HEK293 (cell line): ENCODE measurements at regions not wholly inside any gene's neighbourhood (a gene's known extent, or its start where the extent isn't known, plus 50 kb on each side); places are given as distances from the start of the nearest gene placed in this dataset.

Source experiments
- CTCF ChIA-PET: fragments of 350-600 bp; formaldehyde crosslinking; extraction: SDS; loops from one replicate; lab custom pipeline; 2021; ENCODE audit warnings: antibody characterized with exemption; lab: Yijun Ruan, JAX
- POLR2A ChIA-PET: fragments of 300-600 bp; formaldehyde crosslinking; extraction: SDS; loops from one replicate; lab custom pipeline; 2020; ENCODE audit warnings: antibody characterized with exemption, inconsistent platforms; lab: Yijun Ruan, JAX
- H3K27ac ChIP-seq: fragments of 200-500 bp; sonication (Bioruptor generic); 2 replicates; pipeline ENCODE4 v1.5.1; 2014; ENCODE audit warnings: low read depth, low read length, control low read depth, inconsistent platforms; ENCODE audit errors: extremely low read depth
- H3K36me3 ChIP-seq, 2 experiments: fragments of 200-500 bp in 1 of 2; sonication (Bioruptor generic) in 1 of 2; 1 replicate in 1 of 2; 2 replicates in 1 of 2; pipeline ENCODE4 v1.5.1; 2014 to 2017; ENCODE audit warnings: inconsistent platforms in 2 of 2, low read length in 2 of 2; ENCODE audit not compliant: control insufficient read depth in 2 of 2, insufficient read depth in 1 of 2
- H3K4me1 ChIP-seq: fragments of 200-500 bp; sonication (Bioruptor generic); 2 replicates; pipeline ENCODE4 v1.5.1; 2014; ENCODE audit warnings: mild to moderate bottlenecking, low read length, inconsistent platforms; ENCODE audit not compliant: control insufficient read depth, insufficient read depth
- H3K4me3 ChIP-seq: 2 replicates; pipeline ENCODE4 v1.5.1; 2011; ENCODE audit warnings: low read depth, mild to moderate bottlenecking, control low read depth, low read length, moderate library complexity
- H3K9me3 ChIP-seq: fragments of 200-500 bp; sonication (Bioruptor generic); 2 replicates; pipeline ENCODE4 v1.5.1; 2014; ENCODE audit warnings: low read depth, low read length, inconsistent platforms; ENCODE audit not compliant: control insufficient read depth, insufficient read depth
- HOXC10 ChIP-seq: sonication (generic); formaldehyde crosslinking; IDR thresholded peaks from 2 replicates; pipeline ENCODE4 v1.8.1; 2023; ENCODE audit warnings: mild to moderate bottlenecking, missing genetic modification reagents
- KLF17 ChIP-seq: fragments of 450-650 bp; formaldehyde crosslinking; IDR thresholded peaks from 2 replicates; pipeline ENCODE4 v1.5.1; 2016; ENCODE audit warnings: missing biosample characterization, missing genetic modification characterization
- KLF8 ChIP-seq: fragments of 450-650 bp; formaldehyde crosslinking; IDR thresholded peaks from 2 replicates; pipeline ENCODE4 v1.5.1; 2016; ENCODE audit warnings: missing biosample characterization, missing genetic modification characterization
- REPIN1 ChIP-seq: fragments of 450-650 bp; formaldehyde crosslinking; IDR thresholded peaks from 2 replicates; pipeline ENCODE4 v1.5.1; 2017; ENCODE audit warnings: missing biosample characterization, missing genetic modification characterization, low read depth
- SCRT1 ChIP-seq: fragments of 450-650 bp; formaldehyde crosslinking; IDR thresholded peaks from 2 replicates; pipeline ENCODE4 v1.5.1; 2016; ENCODE audit warnings: missing biosample characterization, missing genetic modification characterization, borderline replicate concordance
- ZBTB21 ChIP-seq: fragments of 450-650 bp; formaldehyde crosslinking; IDR thresholded peaks from 2 replicates; pipeline ENCODE4 v1.5.1; 2017; ENCODE audit warnings: missing biosample characterization, missing genetic modification characterization
- ZBTB26 ChIP-seq: fragments of 450-650 bp; formaldehyde crosslinking; optimal IDR thresholded peaks from 2 replicates; pipeline ENCODE3; 2016; ENCODE audit warnings: missing biosample characterization, mild to moderate bottlenecking, missing genetic modification characterization
- ZBTB44 ChIP-seq: fragments of 450-650 bp; IDR thresholded peaks from 2 replicates; pipeline ENCODE4 v1.5.1; 2018; ENCODE audit warnings: missing biosample characterization, mild to moderate bottlenecking, missing genetic modification characterization
- ZNF148 ChIP-seq: fragments of 450-650 bp; formaldehyde crosslinking; IDR thresholded peaks from 2 replicates; pipeline ENCODE4 v1.5.0; 2017; ENCODE audit warnings: missing biosample characterization, missing genetic modification characterization, borderline replicate concordance
- ZNF169 ChIP-seq: fragments of 450-650 bp; formaldehyde crosslinking; IDR thresholded peaks from 2 replicates; pipeline ENCODE4 v1.5.1; 2016; ENCODE audit warnings: missing biosample characterization, missing genetic modification characterization
- ZNF18 ChIP-seq: fragments of 450-650 bp; formaldehyde crosslinking; IDR thresholded peaks from 2 replicates; pipeline ENCODE4 v1.5.1; 2016; ENCODE audit warnings: missing biosample characterization, missing genetic modification characterization
- ZNF2 ChIP-seq: fragments of 450-650 bp; formaldehyde crosslinking; IDR thresholded peaks from 2 replicates; pipeline ENCODE4 v1.5.1; 2016; ENCODE audit warnings: missing biosample characterization, missing genetic modification characterization
- ZNF266 ChIP-seq: fragments of 450-650 bp; formaldehyde crosslinking; IDR thresholded peaks from 2 replicates; pipeline ENCODE4 v1.5.1; 2016; ENCODE audit warnings: missing biosample characterization, missing genetic modification characterization, low read depth
- ZNF518A ChIP-seq: fragments of 450-650 bp; formaldehyde crosslinking; conservative IDR thresholded peaks from 2 replicates; pipeline ENCODE4 v1.5.1; 2016; ENCODE audit warnings: low read depth, missing biosample characterization, missing genetic modification characterization
- ZNF610 ChIP-seq: fragments of 450-650 bp; formaldehyde crosslinking; IDR thresholded peaks from 2 replicates; pipeline ENCODE4 v1.5.1; 2016; ENCODE audit warnings: missing biosample characterization, missing genetic modification characterization, borderline replicate concordance
- ZNF621 ChIP-seq: fragments of 450-650 bp; formaldehyde crosslinking; IDR thresholded peaks from 2 replicates; pipeline ENCODE4 v1.5.1; 2017; ENCODE audit warnings: missing biosample characterization, missing genetic modification characterization
- ZNF629 ChIP-seq: fragments of 450-650 bp; formaldehyde crosslinking; IDR thresholded peaks from 2 replicates; pipeline ENCODE4 v1.5.1; 2017; ENCODE audit warnings: missing biosample characterization, missing genetic modification characterization
- ZNF76 ChIP-seq: fragments of 450-650 bp; formaldehyde crosslinking; IDR thresholded peaks from 2 replicates; pipeline ENCODE4; 2016; ENCODE audit warnings: low read depth, missing biosample characterization, missing genetic modification characterization, borderline replicate concordance
- ZNF837 ChIP-seq: fragments of 450-650 bp; formaldehyde crosslinking; IDR thresholded peaks from 2 replicates; pipeline ENCODE4 v1.5.1; 2016; ENCODE audit warnings: missing biosample characterization, missing genetic modification characterization

GRCh38 chr7:145978769-145979168 lies 137.8 kb upstream of the CNTNAP2 start:
- POLR2A ChIA-PET, result no interaction called here

GRCh38 chr7:145959981-145960380 lies 156.6 kb upstream of the CNTNAP2 start:
- Histone ChIP-seq H3K36me3 (no peaks in the 10 kb centered on the region), H3K4me1 (no peaks in the 10 kb centered on the region), H3K27ac (no peak overlapping the region), H3K9me3 (no peaks in the 10 kb centered on the region), H3K4me3 (no peak overlapping the region)
- CTCF ChIA-PET, result no interaction called here
- POLR2A ChIA-PET, result no interaction called here
- no peak for TF ChIP-seq ZNF629
- no peak for TF ChIP-seq ZNF148 (tag by site-specific recombination)
- TF ChIP-seq ZNF621 (tag by site-specific recombination), result no peak
- no peak for TF ChIP-seq ZNF266 (tag by site-specific recombination)
- TF ChIP-seq ZBTB21, result no peak
- no peak for TF ChIP-seq ZNF76 (tag by site-specific recombination)
- no peak for TF ChIP-seq ZNF610
- TF ChIP-seq ZNF518A (tag by site-specific recombination), result no peak
- TF ChIP-seq KLF8 (tag by site-specific recombination), result no peak

More at GRCh38 chr7:145978769-145979168, 137.8 kb upstream of the CNTNAP2 start:
- Histone ChIP-seq H3K4me3 (no peak overlapping the region), H3K27ac (no peak overlapping the region), H3K36me3 (no peaks in the 10 kb centered on the region), H3K4me1 (no peaks in the 10 kb centered on the region), H3K9me3 (no peaks in the 10 kb centered on the region)
- CTCF ChIA-PET, result no interaction called here
- TF ChIP-seq ZNF2 (tag by site-specific recombination), result no peak
- no peak for TF ChIP-seq ZNF18
- no peak for TF ChIP-seq ZNF169 (tag by site-specific recombination)
- TF ChIP-seq ZBTB26 (tag by site-specific recombination), result no peak
- no peak for TF ChIP-seq ZNF837 (tag by site-specific recombination)
- TF ChIP-seq HOXC10 (CRISPR knock-in tag), result no peak
- no peak for TF ChIP-seq REPIN1 (tag by site-specific recombination)
- no peak for TF ChIP-seq SCRT1 (tag by site-specific recombination)
- no peak for TF ChIP-seq ZBTB44 (tag by site-specific recombination)
- no peak for TF ChIP-seq KLF17 (tag by site-specific recombination)
